Hematopoietic multipotent progenitor cell treated with erythropoietin and hydrocortisone succinate and interleukin-3 and kit ligand, for 6 days (in vitro differentiated cells): ENCODE measurements at regions not wholly inside any gene's neighbourhood (a gene's known extent, or its start where the extent isn't known, plus 50 kb on each side); places are given as distances from the start of the nearest gene placed in this dataset.

Experiments used
- DNase-seq: peaks from one replicate; pipeline ENCODE4 v3.0.0-alpha.2; 2015

DNA sequence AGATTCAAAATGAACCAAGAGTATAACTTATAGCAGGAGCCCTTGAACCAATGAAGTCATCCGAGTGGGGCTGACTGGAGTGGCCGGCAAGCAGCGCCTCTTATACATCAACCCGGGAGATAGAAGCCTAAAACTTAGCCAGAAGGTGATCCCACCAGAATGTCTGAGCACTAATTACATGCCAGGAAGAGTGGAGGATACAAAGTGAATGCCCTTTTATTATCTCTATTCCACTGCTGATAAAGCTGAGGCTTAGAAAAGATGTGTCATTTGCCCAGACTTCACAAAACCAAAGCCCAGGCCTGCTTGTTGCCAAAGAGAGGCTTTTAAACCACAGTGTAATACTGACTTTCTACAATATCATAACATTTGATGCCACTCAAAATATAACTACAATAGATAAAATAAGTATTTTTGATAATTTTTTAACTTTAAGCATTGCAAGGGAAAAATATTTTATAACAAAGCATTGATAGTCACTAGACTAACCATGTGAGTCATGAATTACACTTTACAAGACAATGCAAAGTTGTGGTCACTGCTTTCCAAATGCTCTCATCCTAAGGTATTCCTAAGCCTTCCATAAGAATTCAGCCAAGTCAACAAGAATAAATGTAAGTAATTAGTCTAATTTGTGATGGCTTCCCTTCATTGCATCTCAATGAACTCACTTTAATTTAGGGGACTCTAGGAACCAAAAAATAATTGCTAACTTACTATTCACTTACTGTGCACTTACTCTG lies 58.6 kb upstream of the ARID5B start:
- peak; percentile 39 for DNase-seq

GRCh38 chr10:61844116-61844822 lies 57.2 kb upstream of the ARID5B start:
- DNase-seq, result peak; percentile 48

DNA sequence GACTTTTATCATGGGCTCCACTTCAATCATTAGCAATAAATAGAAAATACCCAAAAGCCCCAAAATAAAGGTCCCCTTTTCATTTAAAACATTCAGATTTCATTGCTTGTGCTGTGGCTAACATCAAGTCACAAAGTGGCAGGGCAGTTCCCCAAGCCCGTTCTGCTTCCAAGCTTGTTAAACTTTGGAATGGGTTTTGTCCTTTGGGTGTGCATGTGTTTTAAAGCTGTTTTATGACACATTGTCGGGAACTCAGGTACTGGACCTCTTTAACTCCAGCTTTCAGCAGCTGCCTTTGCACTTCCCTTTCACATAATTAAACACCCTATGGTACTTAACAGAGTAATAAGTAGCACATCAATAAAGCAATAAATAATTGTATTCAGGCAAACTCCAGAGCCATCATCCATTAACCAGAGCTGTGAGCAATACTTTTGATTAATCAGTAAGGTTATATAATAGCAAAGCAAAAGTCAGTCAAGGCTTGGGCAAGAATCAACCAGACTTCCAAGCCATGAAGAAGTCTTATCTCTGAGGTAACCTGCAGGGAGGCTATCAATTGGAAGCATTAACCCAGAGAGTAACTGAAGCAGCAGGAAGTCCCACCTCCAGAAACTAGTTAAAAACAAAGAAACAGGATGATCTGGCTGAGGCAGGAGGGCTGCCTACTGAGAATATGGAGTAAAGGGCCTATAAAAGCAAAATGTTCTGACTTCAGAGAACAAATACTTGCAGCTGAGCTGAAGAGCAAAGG lies 56.1 kb upstream of the ARID5B start:
- peak; percentile 34 for DNase-seq

GRCh38 chr10:61845950-61846268 lies 55.6 kb upstream of the ARID5B start:
- no peak for DNase-seq

DNA sequence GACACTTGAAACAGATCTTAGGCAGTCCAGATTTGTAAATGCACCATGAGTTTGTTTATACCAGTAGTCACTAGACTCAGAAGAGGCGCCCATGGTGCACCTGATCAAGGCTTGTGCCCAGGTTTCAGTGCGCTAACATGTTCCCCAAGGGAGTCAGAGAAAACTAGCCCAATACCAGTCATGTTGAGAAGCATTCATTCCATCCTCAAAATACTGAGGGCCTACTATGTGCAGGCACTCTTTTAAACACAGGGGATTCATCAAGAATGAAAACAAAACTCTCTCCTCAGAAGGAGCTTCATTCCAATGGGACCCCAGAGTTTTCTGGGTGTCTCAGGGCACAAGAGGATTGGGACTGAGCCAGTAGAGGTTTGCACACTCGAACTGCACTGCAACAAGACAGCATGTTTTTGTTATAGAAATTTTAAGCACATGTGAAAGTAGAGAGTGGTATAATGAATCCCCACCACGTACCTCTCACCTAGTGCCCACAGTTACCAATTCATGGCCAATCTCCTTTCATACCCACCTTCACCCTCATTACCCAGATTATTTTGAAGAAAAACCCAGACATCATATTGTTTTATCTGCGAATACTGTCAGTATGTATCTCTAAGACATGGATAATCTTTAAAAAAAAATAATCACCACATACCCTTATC lies 55.0 kb upstream of the ARID5B start:
- DNase-seq, result no peak

DNA sequence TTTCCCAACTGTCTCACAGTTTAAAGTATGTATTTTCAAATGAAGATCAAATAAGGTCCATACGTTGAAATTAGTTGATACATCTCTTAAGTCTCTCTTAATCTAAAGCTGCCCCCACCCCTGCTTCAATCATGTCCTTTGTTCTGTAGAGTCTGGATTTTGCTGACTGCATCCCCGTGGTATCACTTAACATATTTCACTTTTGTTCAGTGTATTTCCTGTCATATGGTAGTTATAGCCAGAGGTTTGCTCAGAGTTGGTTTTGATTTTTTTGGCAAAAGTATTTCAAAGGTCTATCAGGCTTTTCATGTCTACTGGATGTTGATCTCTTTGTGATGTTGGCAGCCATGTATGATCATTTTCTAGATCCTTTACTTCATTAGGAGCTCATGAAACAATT lies 54.4 kb upstream of the ARID5B start:
- no peak for DNase-seq

GRCh38 chr10:61847640-61848039 lies 53.9 kb upstream of the ARID5B start:
- DNase-seq, result no peak

- DNase-seq, result no peak
These were observed 51.1 kb upstream of the ARID5B start for GRCh38 chr10:61850376-61850775.
